OCI-LY1 (cell line): ENCODE measurements at regions not wholly inside any gene's neighbourhood (a gene's known extent, or its start where the extent isn't known, plus 50 kb on each side); places are given as distances from the start of the nearest gene placed in this dataset.

ENCODE experiments used
- H2AFZ ChIP-seq: fragments of 200-600 bp; sonication (generic), shearing (Covaris generic); 2 replicates; pipeline ENCODE4 v1.6.0; 2014; ENCODE audit warnings: antibody characterized with exemption, mild to moderate bottlenecking, low read length
- H3F3A ChIP-seq: fragments of 200-600 bp; sonication (generic), shearing (Covaris generic); 2 replicates; pipeline ENCODE4 v1.6.0; 2014; ENCODE audit warnings: mild to moderate bottlenecking, antibody characterized with exemption, low read length, moderate library complexity; ENCODE audit not compliant: insufficient read depth
- H3K27ac ChIP-seq: fragments of 200-600 bp; sonication (generic); 2 replicates; pipeline ENCODE4 v1.5.1; 2014; ENCODE audit warnings: low read length, mixed run types, mild to moderate bottlenecking, low read depth; ENCODE audit not compliant: poor library complexity, severe bottlenecking
- H3K27me3 ChIP-seq: fragments of 200-600 bp; sonication (generic); 2 replicates; pipeline ENCODE4 v1.6.0; 2014; ENCODE audit warnings: antibody characterized with exemption, mild to moderate bottlenecking, low read length, moderate library complexity; ENCODE audit not compliant: insufficient read depth
- H3K36me3 ChIP-seq: fragments of 200-600 bp; sonication (generic); 2 replicates; pipeline ENCODE4 v1.6.1; 2014; ENCODE audit warnings: mild to moderate bottlenecking, antibody characterized with exemption, low read length, moderate library complexity, mixed read lengths; ENCODE audit not compliant: insufficient read depth
- H3K4me1 ChIP-seq: fragments of 200-600 bp; sonication (generic); 2 replicates; pipeline ENCODE4 v1.5.1; 2014; ENCODE audit warnings: mild to moderate bottlenecking, low read length, moderate library complexity; ENCODE audit not compliant: insufficient read depth, severe bottlenecking
- H3K4me2 ChIP-seq: fragments of 200-600 bp; sonication (generic), shearing (Covaris generic); 2 replicates; pipeline ENCODE4 v1.6.1; 2014; ENCODE audit warnings: low read length
- H3K4me3 ChIP-seq: fragments of 200-600 bp; sonication (generic); 2 replicates; pipeline ENCODE4 v1.5.1; 2014; ENCODE audit warnings: low read length, low read depth, mild to moderate bottlenecking, mixed read lengths; ENCODE audit not compliant: poor library complexity, severe bottlenecking
- H3K79me2 ChIP-seq: fragments of 200-600 bp; shearing (Covaris generic); 2 replicates; pipeline ENCODE4 v1.6.1; 2016; ENCODE audit warnings: mixed run types, low read length, mixed read lengths; ENCODE audit not compliant: insufficient read depth
- H3K9ac ChIP-seq: fragments of 200-600 bp; sonication (generic), shearing (Covaris generic); 2 replicates; pipeline ENCODE4 v1.6.1; 2014; ENCODE audit warnings: mild to moderate bottlenecking, low read length, mixed read lengths
- H3K9me2 ChIP-seq: fragments of 200-600 bp; sonication (generic), shearing (Covaris generic); 2 replicates; pipeline ENCODE4 v1.6.1; 2014; ENCODE audit warnings: low read depth, mild to moderate bottlenecking, low read length, mixed read lengths
- H3K9me3 ChIP-seq: fragments of 200-600 bp; shearing (Covaris generic); 2 replicates; pipeline ENCODE4 v1.6.1; 2014; ENCODE audit warnings: low read length, mixed read lengths
- H4K20me1 ChIP-seq: fragments of 200-600 bp; sonication (generic), shearing (Covaris generic); 2 replicates; pipeline ENCODE4 v1.6.0; 2016; ENCODE audit warnings: mild to moderate bottlenecking, low read length; ENCODE audit not compliant: insufficient read depth
- CTCF ChIP-seq: fragments of 200-600 bp; sonication (generic), shearing (Covaris generic); IDR thresholded peaks from 2 replicates; pipeline ENCODE4 v1.5.1; 2017; ENCODE audit warnings: mild to moderate bottlenecking, antibody characterized with exemption, low read length, moderate library complexity, mixed read lengths
- EZH2 ChIP-seq: fragments of 200-600 bp; sonication (generic), shearing (Covaris generic); IDR thresholded peaks from 2 replicates; pipeline ENCODE4 v1.8.0; 2017; ENCODE audit warnings: borderline replicate concordance, mixed run types, mild to moderate bottlenecking, antibody characterized with exemption, low read length, moderate library complexity, mixed read lengths

- no peaks in the 10 kb centered on the region for H3F3A ChIP-seq
- H3K4me1 ChIP-seq, result no peaks in the 10 kb centered on the region
- H3K79me2 ChIP-seq, result no peaks in the 10 kb centered on the region
- no peak for TF ChIP-seq CTCF
- TF ChIP-seq EZH2, result no peak
- H3K27ac ChIP-seq, result no peak overlapping the region
- no peak overlapping the region for H3K4me3 ChIP-seq
- no peaks in the 10 kb centered on the region for H4K20me1 ChIP-seq
- H3K9ac ChIP-seq, result no peak overlapping the region
- no peaks in the 10 kb centered on the region for H3K36me3 ChIP-seq
- H3K9me3 ChIP-seq, result no peaks in the 10 kb centered on the region
- no peak overlapping the region for H2AFZ ChIP-seq
- H3K9me2 ChIP-seq, result no peaks in the 10 kb centered on the region
- no peaks in the 10 kb centered on the region for H3K27me3 ChIP-seq
- H3K4me2 ChIP-seq, result no peak overlapping the region
Observed at GRCh38 chr6:71134929-71135642, 153.5 kb upstream of the OGFRL1 start.

GRCh38 chr6:71137973-71138372, 150.6 kb upstream of the OGFRL1 start:
- TF ChIP-seq CTCF (no peak), EZH2 (no peak)
- H3K9me3 ChIP-seq, result no peaks in the 10 kb centered on the region
- H3K4me3 ChIP-seq, result no peak overlapping the region
- no peaks in the 10 kb centered on the region for H3K27me3 ChIP-seq
- H3F3A ChIP-seq, result no peaks in the 10 kb centered on the region
- no peaks in the 10 kb centered on the region for H3K36me3 ChIP-seq
- H3K4me2 ChIP-seq, result no peak overlapping the region
- H3K9me2 ChIP-seq, result no peaks in the 10 kb centered on the region
- no peak overlapping the region for H3K9ac ChIP-seq
- no peak overlapping the region for H3K27ac ChIP-seq
- H3K79me2 ChIP-seq, result no peaks in the 10 kb centered on the region
- no peak overlapping the region for H2AFZ ChIP-seq
- H3K4me1 ChIP-seq, result no peaks in the 10 kb centered on the region
- H4K20me1 ChIP-seq, result no peaks in the 10 kb centered on the region

- H3K4me3 ChIP-seq, result no peak overlapping the region
- no peaks in the 10 kb centered on the region for H3K4me1 ChIP-seq
- no peak for TF ChIP-seq EZH2
- no peak for TF ChIP-seq CTCF
- no peaks in the 10 kb centered on the region for H3K27me3 ChIP-seq
- no peak overlapping the region for H3K9ac ChIP-seq
- no peaks in the 10 kb centered on the region for H3K79me2 ChIP-seq
- H3K36me3 ChIP-seq, result no peaks in the 10 kb centered on the region
- no peaks in the 10 kb centered on the region for H3F3A ChIP-seq
- H3K4me2 ChIP-seq, result no peak overlapping the region
- no peaks in the 10 kb centered on the region for H3K9me2 ChIP-seq
- no peak overlapping the region for H3K27ac ChIP-seq
- no peaks in the 10 kb centered on the region for H4K20me1 ChIP-seq
- no peaks in the 10 kb centered on the region for H3K9me3 ChIP-seq
- H2AFZ ChIP-seq, result no peak overlapping the region
Observed at GRCh38 chr6:71138376-71138775, 150.2 kb upstream of the OGFRL1 start.
